ENCODE measurements at regions not wholly inside any gene's neighbourhood (a gene's known extent, or its start where the extent isn't known, plus 50 kb on each side); places are given as distances from the start of the nearest gene placed in this dataset.

DNA sequence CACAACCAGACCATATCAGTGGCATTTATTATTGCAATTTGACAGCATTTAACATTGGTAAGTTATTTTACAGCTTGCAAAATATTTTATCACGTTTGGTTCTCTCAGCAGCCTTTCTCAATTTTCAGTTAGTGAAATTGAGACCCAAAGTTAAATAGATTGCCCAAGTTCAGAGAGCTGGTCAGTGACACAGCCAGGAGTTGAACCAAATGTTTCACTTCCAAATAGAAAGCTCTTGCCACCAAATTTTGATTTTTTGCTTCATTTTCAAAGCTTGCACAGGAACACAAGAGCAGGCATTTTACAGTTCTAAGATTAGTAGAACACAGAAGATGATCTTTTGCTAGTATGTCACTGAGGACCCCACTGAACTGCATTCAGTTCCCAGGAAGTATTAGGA lies 271.5 kb upstream of the C9orf72 start:
- no peak overlapping the region for H3K4me2 ChIP-seq (ENCODE audit: low read depth, low read length)
- no peaks in the 10 kb centered on the region for H4K20me1 ChIP-seq (ENCODE audit: insufficient read depth, low read length)
- no TSS peak for BruUV-seq (replicated peaks)
- DNase-seq (ENCODE audit: low spot score) (no peak), ATAC-seq (no peak), FAIRE-seq (no peak)
- H3K79me2 ChIP-seq (ENCODE audit: insufficient read depth, low read length), result no peaks in the 10 kb centered on the region
- in situ Hi-C loops (cut with HindIII; ENCODE audit: extremely low pct_ligation_motif_present, low pct_unique_long_range_greater_than_20kb), result no loop called here
- ChIA-PET CTCF (ENCODE audit: low intra/inter-chr PET ratio, low total read pairs) (no interaction called here), POLR2A (no interaction called here)
- H3K9ac ChIP-seq (ENCODE audit: insufficient read depth, low read depth, low read length), result no peak overlapping the region
- intact Hi-C loops (cut with micrococcal nuclease; ENCODE audit: unreplicated experiment), result no loop called here
- TF ChIP-seq MLLT10 (CRISPR knock-in tag; IDR thresholded peaks at IDR 0.05) (no peak), MEIS1 (CRISPR knock-in tag; IDR thresholded peaks at IDR 0.05; ENCODE audit: borderline replicate concordance) (no peak), ZNF607 (CRISPR knock-in tag; IDR thresholded peaks at IDR 0.05; ENCODE audit: borderline replicate concordance) (no peak), ZSCAN30 (CRISPR knock-in tag; IDR thresholded peaks at IDR 0.05) (no peak), CBFB (CRISPR knock-in tag; IDR thresholded peaks at IDR 0.05) (no peak), RCOR2 (CRISPR knock-in tag; IDR thresholded peaks at IDR 0.05) (no peak), RAD21 (CRISPR knock-in tag; IDR thresholded peaks at IDR 0.05) (no peak), NFIC (IDR thresholded peaks at IDR 0.05; ENCODE audit: low read length) (no peak), ZNF672 (CRISPR knock-in tag; IDR thresholded peaks at IDR 0.05) (no peak), SMAD9 (CRISPR knock-in tag; IDR thresholded peaks at IDR 0.05) (no peak), ZZZ3 (CRISPR knock-in tag; IDR thresholded peaks at IDR 0.05; ENCODE audit: borderline replicate concordance) (no peak), ZKSCAN5 (CRISPR knock-in tag; IDR thresholded peaks at IDR 0.05) (no peak), ATRX (CRISPR knock-in tag; IDR thresholded peaks at IDR 0.05; ENCODE audit: borderline replicate concordance) (no peak)
- TF ChIP-seq, protein P1, sequence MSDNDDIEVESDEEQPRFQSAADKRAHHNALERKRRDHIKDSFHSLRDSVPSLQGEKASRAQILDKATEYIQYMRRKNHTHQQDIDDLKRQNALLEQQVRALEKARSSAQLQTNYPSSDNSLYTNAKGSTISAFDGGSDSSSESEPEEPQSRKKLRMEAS (IDR thresholded peaks at IDR 0.05), result no peak
- TF ChIP-seq, protein P2, sequence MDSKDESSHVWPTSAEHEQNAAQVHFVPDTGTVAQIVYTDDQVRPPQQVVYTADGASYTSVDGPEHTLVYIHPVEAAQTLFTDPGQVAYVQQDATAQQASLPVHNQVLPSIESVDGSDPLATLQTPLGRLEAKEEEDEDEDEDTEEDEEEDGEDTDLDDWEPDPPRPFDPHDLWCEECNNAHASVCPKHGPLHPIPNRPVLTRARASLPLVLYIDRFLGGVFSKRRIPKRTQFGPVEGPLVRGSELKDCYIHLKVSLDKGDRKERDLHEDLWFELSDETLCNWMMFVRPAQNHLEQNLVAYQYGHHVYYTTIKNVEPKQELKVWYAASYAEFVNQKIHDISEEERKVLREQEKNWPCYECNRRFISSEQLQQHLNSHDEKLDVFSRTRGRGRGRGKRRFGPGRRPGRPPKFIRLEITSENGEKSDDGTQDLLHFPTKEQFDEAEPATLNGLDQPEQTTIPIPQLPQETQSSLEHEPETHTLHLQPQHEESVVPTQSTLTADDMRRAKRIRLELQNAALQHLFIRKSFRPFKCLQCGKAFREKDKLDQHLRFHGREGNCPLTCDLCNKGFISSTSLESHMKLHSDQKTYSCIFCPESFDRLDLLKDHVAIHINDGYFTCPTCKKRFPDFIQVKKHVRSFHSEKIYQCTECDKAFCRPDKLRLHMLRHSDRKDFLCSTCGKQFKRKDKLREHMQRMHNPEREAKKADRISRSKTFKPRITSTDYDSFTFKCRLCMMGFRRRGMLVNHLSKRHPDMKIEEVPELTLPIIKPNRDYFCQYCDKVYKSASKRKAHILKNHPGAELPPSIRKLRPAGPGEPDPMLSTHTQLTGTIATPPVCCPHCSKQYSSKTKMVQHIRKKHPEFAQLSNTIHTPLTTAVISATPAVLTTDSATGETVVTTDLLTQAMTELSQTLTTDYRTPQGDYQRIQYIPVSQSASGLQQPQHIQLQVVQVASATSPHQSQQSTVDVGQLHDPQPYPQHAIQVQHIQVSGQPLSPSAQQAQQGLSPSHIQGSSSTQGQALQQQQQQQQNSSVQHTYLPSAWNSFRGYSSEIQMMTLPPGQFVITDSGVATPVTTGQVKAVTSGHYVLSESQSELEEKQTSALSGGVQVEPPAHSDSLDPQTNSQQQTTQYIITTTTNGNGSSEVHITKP (CRISPR knock-in tag; IDR thresholded peaks at IDR 0.05; ENCODE audit: low read depth), result no peak
- H3K4me3 ChIP-seq (replicated peaks in 1 of 3; ENCODE audit: insufficient read depth in 1 of 3, low read depth in 2 of 3, low read length in 3 of 3), result no peak overlapping the region
- no peaks in the 10 kb centered on the region for H3K9me3 ChIP-seq (ENCODE audit: low read length)
- H3K27me3 ChIP-seq (ENCODE audit: control insufficient read depth in 1 of 2, insufficient read depth in 2 of 2, low read length in 2 of 2), result no peaks in the 10 kb centered on the region
- H2AFZ ChIP-seq (ENCODE audit: low read length), result no peak overlapping the region
- no peaks in the 10 kb centered on the region for H3K36me3 ChIP-seq (replicated peaks in 1 of 2; ENCODE audit: control insufficient read depth in 1 of 2, insufficient read depth in 2 of 2, low read length in 2 of 2)
- no peaks in the 10 kb centered on the region for H3K4me1 ChIP-seq (ENCODE audit: insufficient read depth, low read length)
- no peak overlapping the region for H3K27ac ChIP-seq (ENCODE audit: extremely low read length, insufficient read depth, low read length)
- 0% methylated on average over 1 of the region's 1 CpG for WGBS (ENCODE audit: low lambda C conversion rate)
